ENCODE measurements at regions not wholly inside any gene's neighbourhood (a gene's known extent, or its start where the extent isn't known, plus 50 kb on each side); places are given as distances from the start of the nearest gene placed in this dataset.
A peak's percentile ranks its signal among the peaks of the same experiment; 100 is the strongest.

- peak; percentile 50 to 76 for DNase-seq (ENCODE audit: low read depth in 2 of 2)
- TF ChIP-seq CTCF (IDR thresholded peaks at IDR 0.05; ENCODE audit: low read depth, low read length), result no peak
- H3K4me3 ChIP-seq (replicated peaks in 1 of 2; ENCODE audit: low read depth in 2 of 2, low read length in 2 of 2), result no peak overlapping the region
Observed at GRCh38 chr13:97567510-97568243, 133.7 kb downstream of the RAP2A start.

GRCh38 chr13:97568850-97569249, 134.9 kb downstream of the RAP2A start:
- peak in 1 of 2 donors; percentile 7 for DNase-seq (ENCODE audit: low read depth in 2 of 2)
- TF ChIP-seq CTCF (IDR thresholded peaks at IDR 0.05; ENCODE audit: low read depth, low read length), result no peak
- H3K4me3 ChIP-seq (replicated peaks in 1 of 2; ENCODE audit: low read depth in 2 of 2, low read length in 2 of 2), result no peak overlapping the region

DNA sequence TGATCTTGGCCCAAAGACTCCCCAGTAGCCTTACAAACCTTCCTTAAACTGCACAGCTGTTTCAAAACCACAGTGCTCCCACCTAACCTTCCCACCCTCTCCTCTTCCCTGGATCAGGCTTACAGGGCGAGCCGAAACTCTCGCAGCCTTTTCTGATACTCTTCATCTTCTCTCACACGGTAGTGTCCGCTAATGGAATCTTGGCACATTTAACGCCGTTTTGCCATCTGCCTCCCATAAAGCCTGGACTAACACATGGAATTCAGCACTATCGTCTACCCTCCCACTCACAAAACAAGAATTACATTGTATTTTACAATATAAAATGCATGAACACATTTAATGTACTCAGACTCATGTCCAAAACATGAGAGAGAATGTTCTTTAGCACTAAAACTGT, 135.9 kb downstream of the RAP2A start:
- DNase-seq (ENCODE audit: low read depth in 2 of 2), result peak in 1 of 2 donors; percentile 23
- H3K4me3 ChIP-seq (replicated peaks in 1 of 2; ENCODE audit: low read depth in 2 of 2, low read length in 2 of 2), result no peak overlapping the region
- no peak for TF ChIP-seq CTCF (IDR thresholded peaks at IDR 0.05; ENCODE audit: low read depth, low read length)

DNA sequence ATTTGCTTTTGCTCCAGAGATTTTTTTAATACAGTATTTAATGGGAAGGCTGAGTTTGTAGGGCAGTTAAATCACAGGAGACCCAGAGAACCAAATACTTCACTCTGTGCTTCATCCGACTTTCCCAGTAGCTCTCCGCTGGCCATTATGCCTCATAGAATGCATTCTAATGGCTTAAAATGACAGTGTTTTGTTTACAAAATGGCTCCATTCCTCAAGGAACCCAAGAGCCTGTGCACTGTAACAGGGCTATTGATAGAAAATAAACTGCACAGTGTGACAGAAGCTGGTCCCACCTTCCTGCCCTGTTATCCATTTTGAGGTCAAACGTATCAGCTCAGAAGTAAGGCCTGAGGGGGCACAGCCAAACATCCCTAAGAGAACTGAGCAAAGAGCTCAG, 136.5 kb downstream of the RAP2A start:
- TF ChIP-seq CTCF (IDR thresholded peaks at IDR 0.05; ENCODE audit: low read depth, low read length), result no peak
- H3K4me3 ChIP-seq (replicated peaks in 1 of 2; ENCODE audit: low read depth in 2 of 2, low read length in 2 of 2), result no peak overlapping the region
- no peak for DNase-seq (ENCODE audit: low read depth in 2 of 2)

GRCh38 chr13:97573011-97573410, 139.0 kb downstream of the RAP2A start:
- TF ChIP-seq CTCF (IDR thresholded peaks at IDR 0.05; ENCODE audit: low read depth, low read length), result no peak
- DNase-seq (ENCODE audit: low read depth in 2 of 2), result peak in 1 of 2 donors; percentile 17

DNA sequence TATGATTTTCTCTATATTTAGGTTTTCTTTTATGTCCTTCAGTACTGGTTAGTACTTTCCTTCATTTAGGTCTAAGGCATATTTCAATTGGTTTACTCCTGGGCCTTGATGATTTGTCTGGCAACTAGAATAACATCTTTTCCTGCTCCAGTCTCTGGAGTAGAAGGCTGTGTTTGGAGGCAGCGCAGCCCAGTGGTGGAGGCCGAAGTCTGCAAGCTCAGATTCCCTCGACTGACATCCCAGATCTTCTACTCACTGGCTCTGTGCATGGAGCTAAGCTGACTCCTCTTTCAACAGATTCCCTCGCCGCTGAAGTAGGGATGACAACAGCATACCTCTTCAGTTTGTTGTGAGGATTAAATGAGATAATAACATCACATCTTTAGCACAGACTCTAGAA, 141.0 kb downstream of the RAP2A start:
- DNase-seq (ENCODE audit: low read depth in 2 of 2), result peak; percentile 62
- no peak overlapping the region for H3K4me3 ChIP-seq (replicated peaks in 1 of 2; ENCODE audit: low read depth in 2 of 2, low read length in 2 of 2)
- peak; percentile 74 for TF ChIP-seq CTCF (IDR thresholded peaks at IDR 0.05; ENCODE audit: low read depth, low read length)

More at GRCh38 chr13:97573011-97573410, 139.0 kb downstream of the RAP2A start:
- no peak overlapping the region for H3K4me3 ChIP-seq (replicated peaks in 1 of 2; ENCODE audit: low read depth in 2 of 2, low read length in 2 of 2)

DNA sequence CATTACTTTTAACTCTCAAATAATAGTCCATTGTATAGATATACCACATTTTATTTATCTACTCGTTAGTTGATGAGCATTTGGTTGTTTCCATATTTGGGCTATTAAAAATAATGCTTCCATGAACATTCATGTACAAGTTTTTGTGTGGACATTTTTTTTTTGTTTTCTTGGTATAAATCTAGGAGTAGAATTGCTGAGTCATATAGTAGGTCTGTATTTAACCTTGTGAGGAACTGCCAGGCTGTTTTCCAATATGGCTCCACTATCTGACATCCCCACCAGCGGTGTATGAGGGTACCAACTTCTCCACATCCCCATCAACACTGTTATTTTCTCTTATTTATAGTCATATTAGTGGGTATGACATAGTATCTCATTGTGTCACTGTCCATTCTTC, 143.1 kb downstream of the RAP2A start:
- H3K4me3 ChIP-seq (replicated peaks in 1 of 2; ENCODE audit: low read depth in 2 of 2, low read length in 2 of 2), result no peak overlapping the region
- TF ChIP-seq CTCF (IDR thresholded peaks at IDR 0.05; ENCODE audit: low read depth, low read length), result no peak
- DNase-seq (ENCODE audit: low read depth in 2 of 2), result no peak
